DND-41 (cell line): ENCODE measurements at regions not wholly inside any gene's neighbourhood (a gene's known extent, or its start where the extent isn't known, plus 50 kb on each side); places are given as distances from the start of the nearest gene placed in this dataset.

Experiments
- ATAC-seq: fragments of 200-7000 bp; cut with Tn5 transposase; 3 replicates; pipeline ENCODE4 v1.9.1; 2021; ENCODE audit warnings: low read depth; ENCODE audit not compliant: insufficient read depth
- DNase-seq: peaks from one replicate; pipeline ENCODE4 v3.0.0-alpha.2; 2020
- H2AFZ ChIP-seq: 2 replicates; pipeline ENCODE4 v1.6.0; 2012; ENCODE audit warnings: low read depth, low read length
- H3K27ac ChIP-seq: 2 replicates; pipeline ENCODE4 v1.5.1; 2012; ENCODE audit warnings: low read length, inconsistent platforms
- H3K27me3 ChIP-seq: fragments of 200-600 bp; sonication (generic); 2 replicates; pipeline ENCODE4 v1.6.0; 2012; ENCODE audit warnings: low read length, mild to moderate bottlenecking, inconsistent platforms; ENCODE audit not compliant: insufficient read depth, poor library complexity
- H3K36me3 ChIP-seq: 2 replicates; pipeline ENCODE4 v1.5.1; 2012; ENCODE audit warnings: low read length, inconsistent platforms; ENCODE audit not compliant: insufficient read depth
- H3K4me1 ChIP-seq: 2 replicates; pipeline ENCODE4 v1.5.1; 2012; ENCODE audit warnings: mild to moderate bottlenecking, low read length; ENCODE audit not compliant: insufficient read depth
- H3K4me2 ChIP-seq: 2 replicates; pipeline ENCODE4 v1.6.0; 2012; ENCODE audit warnings: mild to moderate bottlenecking, moderate library complexity, low read length, inconsistent platforms; ENCODE audit not compliant: insufficient read depth
- H3K4me3 ChIP-seq, 2 experiments: fragments of 200-600 bp in 1 of 2; shearing (Covaris generic) in 1 of 2; 2 replicates each; pipeline ENCODE4 v1.5.1; 2012 to 2016; ENCODE audit warnings: inconsistent platforms in 2 of 2, low read length in 2 of 2, mild to moderate bottlenecking in 2 of 2, low read depth in 1 of 2, moderate library complexity in 1 of 2
- H3K79me2 ChIP-seq: 2 replicates; pipeline ENCODE4 v1.6.0; 2012; ENCODE audit warnings: low read length, inconsistent platforms; ENCODE audit not compliant: insufficient read depth
- H3K9ac ChIP-seq: 2 replicates; pipeline ENCODE4 v1.6.0; 2012; ENCODE audit warnings: low read depth, mild to moderate bottlenecking, inconsistent platforms, low read length, moderate library complexity
- H3K9me3 ChIP-seq: 2 replicates; pipeline ENCODE4 v1.5.1; 2012; ENCODE audit warnings: low read length, moderate library complexity, mild to moderate bottlenecking, inconsistent platforms; ENCODE audit not compliant: insufficient read depth, severe bottlenecking
- H4K20me1 ChIP-seq: 2 replicates; pipeline ENCODE4 v1.6.0; 2012; ENCODE audit warnings: low read length; ENCODE audit not compliant: insufficient read depth
- EZH2 ChIP-seq: IDR thresholded peaks from 3 replicates; pipeline ENCODE4 v1.6.1; 2012; ENCODE audit warnings: borderline replicate concordance, low read depth, mild to moderate bottlenecking, moderate library complexity, low read length, inconsistent platforms; ENCODE audit not compliant: severe bottlenecking
- TF ChIP-seq, protein P1 (sequence below): IDR thresholded peaks from 2 replicates; pipeline ENCODE4 v1.5.1; 2012; ENCODE audit warnings: borderline replicate concordance, low read length, moderate library complexity, mild to moderate bottlenecking; ENCODE audit not compliant: poor library complexity, severe bottlenecking; ENCODE audit errors: extremely low read depth

DNA sequence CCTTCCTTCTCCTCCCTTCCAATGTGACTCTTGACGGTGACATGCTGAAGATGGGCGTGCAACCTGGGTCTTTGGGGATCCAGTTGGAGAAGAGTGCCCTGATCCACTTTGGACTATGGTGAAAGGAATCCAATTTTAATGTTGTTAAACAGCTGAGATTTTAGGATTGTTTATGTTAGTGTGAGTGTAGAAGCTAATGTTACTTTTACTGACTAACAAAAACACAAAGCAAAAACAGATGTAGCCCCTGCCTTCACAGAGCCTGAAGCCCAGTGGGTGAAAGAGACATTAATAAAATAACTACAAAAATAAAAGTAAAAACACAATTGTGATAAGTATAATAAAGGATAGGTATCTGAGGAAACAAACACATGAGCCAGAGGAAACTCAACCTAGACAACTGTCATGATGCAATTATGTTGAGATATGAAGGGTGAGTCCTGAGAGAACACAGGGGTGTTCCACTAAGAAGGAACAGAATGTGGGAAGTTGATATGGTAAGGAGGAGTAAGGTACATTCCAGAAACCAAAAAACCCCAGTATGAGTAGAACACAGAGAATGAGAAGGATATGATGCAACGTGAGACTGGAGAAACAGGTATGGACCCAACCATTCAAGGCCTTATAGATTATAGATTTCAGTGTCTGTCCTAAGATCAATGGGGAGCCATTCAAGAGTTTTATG lies 115.1 kb upstream of the PMFBP1 start:
- Histone ChIP-seq H3K9ac (no peak overlapping the region), H3K36me3 (no peaks in the 10 kb centered on the region; the same call in 1 of the 2 replicates), H3K79me2 (no peaks in the 10 kb centered on the region), H3K4me2 (no peak overlapping the region), H3K9me3 (no peaks in the 10 kb centered on the region), H3K4me1 (no peaks in the 10 kb centered on the region), H2AFZ (no peak overlapping the region), H4K20me1 (no peaks in the 10 kb centered on the region), H3K27me3 (no peaks in the 10 kb centered on the region), H3K27ac (no peak overlapping the region), H3K4me3 (no peak overlapping the region)
- ATAC-seq, result no peak
- TF ChIP-seq, protein P1, sequence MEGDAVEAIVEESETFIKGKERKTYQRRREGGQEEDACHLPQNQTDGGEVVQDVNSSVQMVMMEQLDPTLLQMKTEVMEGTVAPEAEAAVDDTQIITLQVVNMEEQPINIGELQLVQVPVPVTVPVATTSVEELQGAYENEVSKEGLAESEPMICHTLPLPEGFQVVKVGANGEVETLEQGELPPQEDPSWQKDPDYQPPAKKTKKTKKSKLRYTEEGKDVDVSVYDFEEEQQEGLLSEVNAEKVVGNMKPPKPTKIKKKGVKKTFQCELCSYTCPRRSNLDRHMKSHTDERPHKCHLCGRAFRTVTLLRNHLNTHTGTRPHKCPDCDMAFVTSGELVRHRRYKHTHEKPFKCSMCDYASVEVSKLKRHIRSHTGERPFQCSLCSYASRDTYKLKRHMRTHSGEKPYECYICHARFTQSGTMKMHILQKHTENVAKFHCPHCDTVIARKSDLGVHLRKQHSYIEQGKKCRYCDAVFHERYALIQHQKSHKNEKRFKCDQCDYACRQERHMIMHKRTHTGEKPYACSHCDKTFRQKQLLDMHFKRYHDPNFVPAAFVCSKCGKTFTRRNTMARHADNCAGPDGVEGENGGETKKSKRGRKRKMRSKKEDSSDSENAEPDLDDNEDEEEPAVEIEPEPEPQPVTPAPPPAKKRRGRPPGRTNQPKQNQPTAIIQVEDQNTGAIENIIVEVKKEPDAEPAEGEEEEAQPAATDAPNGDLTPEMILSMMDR, result no peak
- no peak for TF ChIP-seq EZH2
- DNase-seq, result no peak

DNA sequence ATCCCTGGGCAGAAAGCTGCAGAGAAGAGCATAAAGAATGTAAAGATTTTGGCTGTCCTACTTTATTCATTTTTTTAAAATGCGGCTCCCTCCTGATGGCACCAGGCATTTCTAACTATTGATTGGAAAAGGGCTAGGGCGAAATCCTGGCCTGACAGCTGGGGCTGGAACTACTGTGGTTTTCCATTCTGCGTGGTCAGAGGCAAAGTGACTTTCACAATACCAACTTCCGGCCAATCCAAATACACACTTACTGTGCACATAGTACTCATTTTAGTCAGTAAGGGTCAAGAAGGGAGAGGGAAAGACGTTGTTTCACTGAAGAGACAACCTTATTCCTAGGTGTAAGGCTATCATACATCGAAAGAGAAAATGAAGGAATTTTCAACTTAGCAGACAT lies 113.8 kb upstream of the PMFBP1 start:
- Histone ChIP-seq H3K79me2 (no peaks in the 10 kb centered on the region), H3K4me2 (no peak overlapping the region), H2AFZ (no peak overlapping the region), H3K27ac (no peak overlapping the region), H3K4me1 (no peaks in the 10 kb centered on the region), H3K4me3 (no peak overlapping the region), H4K20me1 (no peaks in the 10 kb centered on the region), H3K36me3 (no peaks in the 10 kb centered on the region; the same call in 1 of the 2 replicates), H3K9ac (no peak overlapping the region), H3K27me3 (no peaks in the 10 kb centered on the region), H3K9me3 (no peaks in the 10 kb centered on the region)
- ATAC-seq (no peak), DNase-seq (no peak)
- no peak for TF ChIP-seq EZH2
- TF ChIP-seq, protein P1, result no peak

DNA sequence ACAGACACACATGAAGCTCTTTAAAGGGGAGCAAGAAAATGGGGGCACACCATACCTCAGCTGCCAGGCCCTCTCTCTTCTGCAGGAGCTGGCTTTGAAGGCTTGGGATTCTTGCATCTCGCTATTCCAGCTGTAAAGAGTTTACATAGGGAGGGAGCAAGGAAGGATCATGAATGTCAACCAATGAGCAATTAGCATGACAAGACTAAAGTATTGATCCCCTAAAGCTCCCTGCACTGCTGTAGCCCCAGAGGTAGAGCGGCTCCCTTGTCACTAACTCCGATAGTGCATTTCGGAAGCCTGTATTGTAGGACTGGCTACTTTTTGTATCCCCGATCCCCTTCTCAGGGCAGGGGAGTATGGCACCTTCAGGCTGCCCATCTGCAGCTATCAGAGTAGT lies 113.4 kb upstream of the PMFBP1 start:
- H3K79me2 ChIP-seq, result no peaks in the 10 kb centered on the region
- H2AFZ ChIP-seq, result no peak overlapping the region
- no peak for TF ChIP-seq EZH2
- TF ChIP-seq, protein P1, result no peak
- no peaks in the 10 kb centered on the region; the same call in 1 of the 2 replicates for H3K36me3 ChIP-seq
- no peak overlapping the region for H3K9ac ChIP-seq
- no peak overlapping the region for H3K4me2 ChIP-seq
- no peak overlapping the region for H3K27ac ChIP-seq
- H3K27me3 ChIP-seq, result no peaks in the 10 kb centered on the region
- DNase-seq (no peak), ATAC-seq (no peak)
- H3K4me1 ChIP-seq, result no peaks in the 10 kb centered on the region
- no peak overlapping the region for H3K4me3 ChIP-seq
- no peaks in the 10 kb centered on the region for H4K20me1 ChIP-seq
- H3K9me3 ChIP-seq, result no peaks in the 10 kb centered on the region
